ENCODE measurements at regions not wholly inside any gene's neighbourhood (a gene's known extent, or its start where the extent isn't known, plus 50 kb on each side); places are given as distances from the start of the nearest gene placed in this dataset.

DNA sequence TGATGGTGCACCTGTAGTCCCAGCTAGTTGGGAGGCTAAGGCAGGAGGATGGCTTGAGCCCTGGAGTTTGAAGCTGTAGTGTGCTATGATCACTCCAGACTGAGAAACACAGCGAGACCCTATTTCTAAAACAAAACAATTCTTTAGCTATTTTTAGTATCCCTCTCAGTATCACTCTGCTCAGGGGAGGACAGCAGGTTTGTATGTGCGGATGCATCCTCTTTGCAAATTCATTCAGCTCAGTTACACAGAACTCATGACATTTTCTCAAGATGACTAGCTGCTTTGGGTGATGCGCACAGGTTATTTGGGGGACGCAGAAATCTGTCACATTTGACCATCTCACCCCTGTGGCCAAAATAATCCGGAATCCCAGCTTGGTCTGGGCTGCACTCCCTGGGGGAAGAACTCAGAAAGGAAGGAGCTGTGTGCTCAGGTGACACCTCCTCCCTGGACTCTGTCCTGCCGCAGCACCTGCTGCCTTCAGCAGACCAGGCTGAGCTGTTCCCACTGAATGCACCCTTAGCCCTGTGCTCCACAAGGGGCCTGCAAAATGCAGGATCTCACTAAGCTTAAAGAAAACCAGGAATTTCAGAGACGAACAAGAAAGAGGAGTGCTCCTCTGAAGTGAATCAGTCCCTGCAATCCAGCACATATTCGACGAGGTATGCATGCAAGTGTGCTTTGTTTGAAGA is 89.5 kb upstream of the PGBD5 start:
- DNase-seq (ENCODE audit: low spot score): no peak
- WGBS: 55% methylated on average over 9 of the region's 9 CpGs
- no peak overlapping the region for H3K27ac ChIP-seq
- H3K4me1 ChIP-seq (replicated peaks): no peaks in the 10 kb centered on the region
- H3K36me3 ChIP-seq: no peaks in the 10 kb centered on the region
- H3K9me3 ChIP-seq: no peaks in the 10 kb centered on the region
- no peak for TF ChIP-seq POLR2AphosphoS5 (IDR thresholded peaks at IDR 0.05)
- no peak for TF ChIP-seq POLR2A (IDR thresholded peaks at IDR 0.05)
- TF ChIP-seq CTCF (IDR thresholded peaks at IDR 0.05): no peak
- intact Hi-C loops (cut with DNase I): no loop called here
- no peak overlapping the region for H3K4me3 ChIP-seq
- no peaks in the 10 kb centered on the region for H3K27me3 ChIP-seq (replicated peaks; ENCODE audit: insufficient read depth)

DNA sequence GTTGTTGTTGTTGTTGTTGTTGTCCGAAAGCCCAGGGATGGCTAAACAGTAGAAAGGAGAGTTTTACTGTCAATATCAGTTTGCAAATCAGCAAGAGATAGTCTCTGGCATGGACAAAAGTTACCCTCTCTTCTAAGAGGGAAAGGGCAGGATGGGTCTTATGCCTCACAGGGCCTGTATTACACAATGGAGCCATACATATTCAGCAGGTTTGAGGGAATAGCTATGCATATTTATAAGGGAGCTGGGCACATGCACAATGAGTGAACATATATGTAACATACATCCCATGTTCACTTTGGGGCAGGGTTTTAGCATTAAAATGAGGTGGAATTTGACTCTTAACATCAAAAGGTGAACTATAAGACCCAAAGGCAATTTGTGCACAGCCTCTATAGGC is 84.4 kb upstream of the PGBD5 start:
- no peak overlapping the region for H3K4me3 ChIP-seq
- DNase-seq (ENCODE audit: low spot score): no peak
- H3K27me3 ChIP-seq (replicated peaks; ENCODE audit: insufficient read depth): no peaks in the 10 kb centered on the region
- no peaks in the 10 kb centered on the region for H3K4me1 ChIP-seq (replicated peaks)
- TF ChIP-seq CTCF (IDR thresholded peaks at IDR 0.05) (no peak), POLR2A (IDR thresholded peaks at IDR 0.05) (no peak), POLR2AphosphoS5 (IDR thresholded peaks at IDR 0.05) (no peak)
- intact Hi-C loops (cut with DNase I): no loop called here
- no peak overlapping the region for H3K27ac ChIP-seq
- 94% methylated on average over 1 of the region's 1 CpG for WGBS
- H3K9me3 ChIP-seq: no peaks in the 10 kb centered on the region
- H3K36me3 ChIP-seq: no peaks in the 10 kb centered on the region

- Histone ChIP-seq H3K36me3 (no peaks in the 10 kb centered on the region), H3K4me3 (no peak overlapping the region), H3K27me3 (replicated peaks; ENCODE audit: insufficient read depth) (no peaks in the 10 kb centered on the region), H3K4me1 (replicated peaks) (no peaks in the 10 kb centered on the region), H3K9me3 (no peaks in the 10 kb centered on the region), H3K27ac (no peak overlapping the region)
- intact Hi-C loops (cut with DNase I): no loop called here
- TF ChIP-seq CTCF (IDR thresholded peaks at IDR 0.05) (no peak), POLR2AphosphoS5 (IDR thresholded peaks at IDR 0.05) (no peak), POLR2A (IDR thresholded peaks at IDR 0.05) (no peak)
- DNase-seq (ENCODE audit: low spot score): no peak
- 63% methylated on average over 5 of the region's 5 CpGs for WGBS
Observed at GRCh38 chr1:230509281-230509977, 83.3 kb upstream of the PGBD5 start.

GRCh38 chr1:230507666-230508402 is 81.7 kb upstream of the PGBD5 start:
- no peaks in the 10 kb centered on the region for H3K4me1 ChIP-seq (replicated peaks)
- no peak overlapping the region for H3K27ac ChIP-seq
- WGBS: 14% methylated on average over 8 of the region's 8 CpGs
- no peaks in the 10 kb centered on the region for H3K27me3 ChIP-seq (replicated peaks; ENCODE audit: insufficient read depth)
- intact Hi-C loops (cut with DNase I): no loop called here
- no peaks in the 10 kb centered on the region for H3K9me3 ChIP-seq
- no peak overlapping the region for H3K4me3 ChIP-seq
- no peak for DNase-seq (ENCODE audit: low spot score)
- H3K36me3 ChIP-seq: no peaks in the 10 kb centered on the region
- no peak for TF ChIP-seq POLR2A (IDR thresholded peaks at IDR 0.05)
- no peak for TF ChIP-seq POLR2AphosphoS5 (IDR thresholded peaks at IDR 0.05)
- no peak for TF ChIP-seq CTCF (IDR thresholded peaks at IDR 0.05)
